Naive thymus-derived CD4-positive, alpha-beta T cell (primary cell): ENCODE measurements at regions not wholly inside any gene's neighbourhood (a gene's known extent, or its start where the extent isn't known, plus 50 kb on each side); places are given as distances from the start of the nearest gene placed in this dataset.
A peak's percentile ranks its signal among the peaks of the same experiment; 100 is the strongest.

Experiments
- ATAC-seq: fragments of 150-1000 bp; cut with Tn5 transposase; 2 replicates; pipeline ENCODE4 v1.10.0; 2021; ENCODE audit warnings: mild to moderate bottlenecking, moderate library complexity
- CTCF ChIA-PET: fragments of 350-600 bp; sonication (Branson Sonifier 250); formaldehyde crosslinking; loops from one replicate; lab custom pipeline; 2021; ENCODE audit warnings: antibody characterized with exemption; lab: Charles Lee
- POLR2A ChIA-PET: fragments of 350-600 bp; sonication (Branson Sonifier 250); formaldehyde crosslinking; loops from one replicate; lab custom pipeline; 2021; ENCODE audit warnings: antibody characterized with exemption, inconsistent platforms; lab: Charles Lee
- DNase-seq, 9 donors: peaks; one replicate each; pipeline versions ENCODE4 v3.0.0 to v3.0.0-alpha.2; 2020 to 2022; ENCODE audit warnings: mixed read lengths in 1 of 9
- H3K27ac ChIP-seq: one replicate; pipeline ENCODE4 v1.7.0; 2013; ENCODE audit warnings: mild to moderate bottlenecking, low read depth, low read length, moderate library complexity
- H3K27me3 ChIP-seq, 2 donors: one replicate each; pipeline ENCODE4 v1.7.0; 2013; ENCODE audit warnings: low read length in 2 of 2, mild to moderate bottlenecking in 2 of 2, moderate library complexity in 2 of 2; ENCODE audit not compliant: control insufficient read depth in 2 of 2, insufficient read depth in 2 of 2
- H3K36me3 ChIP-seq, 3 experiments: 1 replicate in 2 of 3; 2 replicates in 1 of 3; pipeline ENCODE4 v1.7.0; 2013; ENCODE audit warnings: low read length in 3 of 3, mild to moderate bottlenecking in 3 of 3, moderate library complexity in 1 of 3; ENCODE audit not compliant: insufficient read depth in 3 of 3, control insufficient read depth in 2 of 3
- H3K4me1 ChIP-seq, 2 donors: one replicate each; pipeline ENCODE4 v1.7.0; 2013; ENCODE audit warnings: low read length in 2 of 2, mild to moderate bottlenecking in 2 of 2, moderate library complexity in 1 of 2; ENCODE audit not compliant: control insufficient read depth in 2 of 2, insufficient read depth in 2 of 2
- H3K4me3 ChIP-seq: 2 replicates; pipeline ENCODE4 v1.7.0; 2013; ENCODE audit warnings: mild to moderate bottlenecking, low read length
- H3K9me3 ChIP-seq, 3 experiments: 1 replicate in 2 of 3; 2 replicates in 1 of 3; pipeline ENCODE4 v1.7.0; 2013; ENCODE audit warnings: low read length in 3 of 3; ENCODE audit not compliant: control insufficient read depth in 2 of 3
- H3K27ac Mint-ChIP-seq, 9 donors: one replicate each; pipeline ENCODE4 v1.8.0; 2020 to 2022; ENCODE audit warnings: mixed read lengths in 9 of 9, mild to moderate bottlenecking in 8 of 9, moderate library complexity in 5 of 9, inconsistent platforms in 2 of 9
- H3K27me3 Mint-ChIP-seq, 5 donors: one replicate each; pipeline ENCODE4 v1.8.0; 2021 to 2022; ENCODE audit warnings: mixed read lengths in 5 of 5, mild to moderate bottlenecking in 1 of 5
- H3K36me3 Mint-ChIP-seq, 5 donors: one replicate each; pipeline ENCODE4 v1.8.0; 2020 to 2022; ENCODE audit warnings: mixed read lengths in 5 of 5, mild to moderate bottlenecking in 3 of 5, inconsistent platforms in 1 of 5
- H3K4me1 Mint-ChIP-seq, 7 donors: one replicate each; pipeline ENCODE4 v1.8.0; 2020 to 2022; ENCODE audit warnings: mixed read lengths in 7 of 7, mild to moderate bottlenecking in 3 of 7, inconsistent platforms in 1 of 7
- H3K4me3 Mint-ChIP-seq, 10 donors: one replicate each; pipeline ENCODE4 v1.8.0; 2020 to 2022; ENCODE audit warnings: mild to moderate bottlenecking in 10 of 10, mixed read lengths in 10 of 10, moderate library complexity in 6 of 10, inconsistent platforms in 2 of 10
- H3K9me3 Mint-ChIP-seq, 11 donors: one replicate each; pipeline ENCODE4 v1.8.0; 2020 to 2022; ENCODE audit warnings: mixed read lengths in 11 of 11, mild to moderate bottlenecking in 4 of 11, inconsistent platforms in 1 of 11, moderate library complexity in 1 of 11
- intact Hi-C, 2 donors: fragments of 100-400 bp; cut with micrococcal nuclease; formaldehyde crosslinking; loops; one replicate each; pipeline ENCODE4 v1.15.1; 2023

- Histone ChIP-seq H3K36me3 (no peaks in the 10 kb centered on the region), H3K27ac (no peak overlapping the region), H3K9me3 (no peaks in the 10 kb centered on the region), H3K27me3 (no peaks in the 10 kb centered on the region), H3K4me1 (no peaks in the 10 kb centered on the region), H3K4me3 (no peak overlapping the region)
- intact Hi-C loops, result loop anchor here in 1 of 2 donors (10.0 kb wide), 1 partner anchor 185 kb away; no protein-coding TSS in a partner anchor
- POLR2A ChIA-PET, result no interaction called here
- Mint-ChIP-seq H3K27me3 (peaks cover 0 to 3% (median 0%) of the 10 kb centered on the region in 5 donors), H3K4me3 (no peak overlapping the region), H3K4me1 (no peaks in the 10 kb centered on the region), H3K27ac (no peak overlapping the region), H3K36me3 (no peaks in the 10 kb centered on the region), H3K9me3 (no peaks in the 10 kb centered on the region)
- ATAC-seq (no peak), DNase-seq (no peak)
- CTCF ChIA-PET, result no interaction called here
These were observed 93.4 kb upstream of the CCDC112 start for GRCh38 chr5:115389799-115390382.

GRCh38 chr5:115389034-115389798, 92.8 kb upstream of the CCDC112 start:
- intact Hi-C loops, result loop anchor here in 1 of 2 donors (10.0 kb wide), 1 partner anchor 186 kb away; no protein-coding TSS in a partner anchor
- Histone ChIP-seq H3K9me3 (no peaks in the 10 kb centered on the region), H3K4me1 (no peaks in the 10 kb centered on the region), H3K27me3 (no peaks in the 10 kb centered on the region), H3K27ac (no peak overlapping the region), H3K36me3 (no peaks in the 10 kb centered on the region), H3K4me3 (no peak overlapping the region)
- ATAC-seq (no peak), DNase-seq (no peak)
- Mint-ChIP-seq H3K27me3 (peaks cover 0 to 3% (median 0%) of the 10 kb centered on the region in 5 donors), H3K4me1 (no peaks in the 10 kb centered on the region), H3K9me3 (no peaks in the 10 kb centered on the region), H3K4me3 (no peak overlapping the region), H3K27ac (no peak overlapping the region), H3K36me3 (no peaks in the 10 kb centered on the region)
- ChIA-PET POLR2A (no interaction called here), CTCF (no interaction called here)

GRCh38 chr5:115388240-115388639, 91.8 kb upstream of the CCDC112 start:
- Mint-ChIP-seq H3K27me3 (peaks cover 0 to 3% (median 0%) of the 10 kb centered on the region in 5 donors), H3K36me3 (no peaks in the 10 kb centered on the region), H3K4me3 (no peak overlapping the region), H3K9me3 (no peaks in the 10 kb centered on the region), H3K27ac (peak overlapping the region in 1 of 9 donors; percentile 53), H3K4me1 (no peaks in the 10 kb centered on the region)
- DNase-seq, result no peak
- ChIA-PET CTCF (no interaction called here), POLR2A (no interaction called here)
- Histone ChIP-seq H3K27ac (no peak overlapping the region), H3K9me3 (no peaks in the 10 kb centered on the region), H3K27me3 (no peaks in the 10 kb centered on the region), H3K4me1 (no peaks in the 10 kb centered on the region), H3K36me3 (no peaks in the 10 kb centered on the region), H3K4me3 (no peak overlapping the region)
- intact Hi-C loops, result loop anchor here in 1 of 2 donors (10.0 kb wide), 1 partner anchor 187 kb away; no protein-coding TSS in a partner anchor
- ATAC-seq, result no peak

- peaks cover 0 to 2% (median 0%) of the 10 kb centered on the region in 5 donors for H3K27me3 Mint-ChIP-seq
- Histone ChIP-seq H3K4me1 (no peaks in the 10 kb centered on the region), H3K27me3 (no peaks in the 10 kb centered on the region), H3K9me3 (no peaks in the 10 kb centered on the region), H3K4me3 (no peak overlapping the region), H3K27ac (no peak overlapping the region), H3K36me3 (no peaks in the 10 kb centered on the region)
- POLR2A ChIA-PET, result no interaction called here
- no peaks in the 10 kb centered on the region for H3K4me1 Mint-ChIP-seq
- intact Hi-C loops, result loop anchor here in 1 of 2 donors (10.0 kb wide), 1 partner anchor 187 kb away; no protein-coding TSS in a partner anchor
- H3K36me3 Mint-ChIP-seq, result no peaks in the 10 kb centered on the region
- no peak overlapping the region for H3K27ac Mint-ChIP-seq
- no peaks in the 10 kb centered on the region for H3K9me3 Mint-ChIP-seq
- no peak for DNase-seq
- CTCF ChIA-PET, result no interaction called here
- ATAC-seq, result no peak
- no peak overlapping the region for H3K4me3 Mint-ChIP-seq
These were observed 91.4 kb upstream of the CCDC112 start for GRCh38 chr5:115387816-115388215.

- H3K4me1 Mint-ChIP-seq, result no peaks in the 10 kb centered on the region
- ChIA-PET CTCF (no interaction called here), POLR2A (no interaction called here)
- no peak overlapping the region for H3K4me3 ChIP-seq
- no peaks in the 10 kb centered on the region for H3K27me3 ChIP-seq
- H3K9me3 Mint-ChIP-seq, result no peaks in the 10 kb centered on the region
- DNase-seq, result no peak
- H3K36me3 ChIP-seq, result no peaks in the 10 kb centered on the region
- H3K27me3 Mint-ChIP-seq, result peaks cover 0 to 2% (median 0%) of the 10 kb centered on the region in 5 donors
- no peak overlapping the region for H3K4me3 Mint-ChIP-seq
- no peaks in the 10 kb centered on the region for H3K36me3 Mint-ChIP-seq
- no peaks in the 10 kb centered on the region for H3K4me1 ChIP-seq
- intact Hi-C loops, result loop anchor here in 1 of 2 donors (10.0 kb wide), 1 partner anchor 188 kb away; no protein-coding TSS in a partner anchor
- no peak overlapping the region for H3K27ac Mint-ChIP-seq
- H3K9me3 ChIP-seq, result no peaks in the 10 kb centered on the region
- ATAC-seq, result no peak
- no peak overlapping the region for H3K27ac ChIP-seq
These were observed 90.2 kb upstream of the CCDC112 start for GRCh38 chr5:115386657-115387056.

GRCh38 chr5:115384587-115385375, 88.3 kb upstream of the CCDC112 start:
- intact Hi-C loops, result loop anchor here in 1 of 2 donors (5.0 to 10.0 kb wide), 2 partner anchors 190 to 278 kb away; no protein-coding TSS in a partner anchor
- no peak for DNase-seq
- Mint-ChIP-seq H3K4me3 (no peak overlapping the region), H3K27ac (no peak overlapping the region), H3K4me1 (peaks cover 0 to 3% (median 0%) of the 10 kb centered on the region in 7 donors), H3K36me3 (no peaks in the 10 kb centered on the region), H3K27me3 (peaks cover 0 to 2% (median 0%) of the 10 kb centered on the region in 5 donors), H3K9me3 (no peaks in the 10 kb centered on the region)
- Histone ChIP-seq H3K9me3 (no peaks in the 10 kb centered on the region), H3K36me3 (no peaks in the 10 kb centered on the region), H3K4me1 (no peaks in the 10 kb centered on the region), H3K27me3 (no peaks in the 10 kb centered on the region), H3K27ac (no peak overlapping the region), H3K4me3 (no peak overlapping the region)
- no peak for ATAC-seq
- ChIA-PET POLR2A (no interaction called here), CTCF (no interaction called here)
